SKM-1 treated with dmso at 0.1 percent for 144 hours (cell line): ENCODE measurements at regions not wholly inside any gene's neighbourhood (a gene's known extent, or its start where the extent isn't known, plus 50 kb on each side); places are given as distances from the start of the nearest gene placed in this dataset.
"Not testable (repeated sequence)": the region's sequence is repeated elsewhere in the genome, so short reads cannot be mapped to it uniquely, and the experiment has no call there.

Source experiments
- DNase-seq: peaks from one replicate; lab custom pipeline; 2025; ENCODE audit not compliant: unreplicated experiment; lab: John Stamatoyannopoulos, UW

- DNase-seq = no peak
Observed at GRCh38 chr2:166647935-166648334, 153.9 kb upstream of the SCN7A start.

GRCh38 chr2:166643980-166644379 lies 149.9 kb upstream of the SCN7A start:
- no peak for DNase-seq

GRCh38 chr2:166641516-166641915 lies 147.5 kb upstream of the SCN7A start:
- DNase-seq = not testable (repeated sequence)

GRCh38 chr2:166637051-166637450 lies 143.0 kb upstream of the SCN7A start:
- DNase-seq = no peak

- DNase-seq = no peak
Observed at GRCh38 chr2:166634706-166635105, 140.7 kb upstream of the SCN7A start.

GRCh38 chr2:166632616-166633015 lies 138.6 kb upstream of the SCN7A start:
- no peak for DNase-seq

- no peak for DNase-seq
Observed at GRCh38 chr2:166628478-166629136, 134.6 kb upstream of the SCN7A start.

- no peak for DNase-seq
Observed at GRCh38 chr2:166627893-166628292, 133.8 kb upstream of the SCN7A start.

- no peak for DNase-seq
Observed at GRCh38 chr2:166625670-166626069, 131.6 kb upstream of the SCN7A start.

GRCh38 chr2:166614503-166614902 lies 120.5 kb upstream of the SCN7A start:
- no peak for DNase-seq

- DNase-seq = no peak
Observed at GRCh38 chr2:166614029-166614428, 120.0 kb upstream of the SCN7A start.

GRCh38 chr2:166613226-166613625 lies 119.2 kb upstream of the SCN7A start:
- no peak for DNase-seq

GRCh38 chr2:166612214-166612613 lies 118.2 kb upstream of the SCN7A start:
- DNase-seq = no peak

- DNase-seq = no peak
Observed at GRCh38 chr2:166610913-166611305, 116.9 kb upstream of the SCN7A start.

GRCh38 chr2:166610180-166610912 lies 116.3 kb upstream of the SCN7A start:
- DNase-seq = no peak

- DNase-seq = no peak
Observed at GRCh38 chr2:166609183-166609959, 115.3 kb upstream of the SCN7A start.

- no peak for DNase-seq
Observed at GRCh38 chr2:166607880-166608279, 113.8 kb upstream of the SCN7A start.

- DNase-seq = no peak
Observed at GRCh38 chr2:166593403-166593802, 99.4 kb upstream of the SCN7A start.

GRCh38 chr2:166592750-166593149 lies 98.7 kb upstream of the SCN7A start:
- DNase-seq = no peak

GRCh38 chr2:166591226-166591625 lies 97.2 kb upstream of the SCN7A start:
- peak; percentile 17 for DNase-seq

- no peak for DNase-seq
Observed at GRCh38 chr2:166573391-166573790, 79.3 kb upstream of the SCN7A start.

GRCh38 chr2:166572937-166573336 lies 78.9 kb upstream of the SCN7A start:
- no peak for DNase-seq
